ENCODE measurements at regions not wholly inside any gene's neighbourhood (a gene's known extent, or its start where the extent isn't known, plus 50 kb on each side); places are given as distances from the start of the nearest gene placed in this dataset.

DNA sequence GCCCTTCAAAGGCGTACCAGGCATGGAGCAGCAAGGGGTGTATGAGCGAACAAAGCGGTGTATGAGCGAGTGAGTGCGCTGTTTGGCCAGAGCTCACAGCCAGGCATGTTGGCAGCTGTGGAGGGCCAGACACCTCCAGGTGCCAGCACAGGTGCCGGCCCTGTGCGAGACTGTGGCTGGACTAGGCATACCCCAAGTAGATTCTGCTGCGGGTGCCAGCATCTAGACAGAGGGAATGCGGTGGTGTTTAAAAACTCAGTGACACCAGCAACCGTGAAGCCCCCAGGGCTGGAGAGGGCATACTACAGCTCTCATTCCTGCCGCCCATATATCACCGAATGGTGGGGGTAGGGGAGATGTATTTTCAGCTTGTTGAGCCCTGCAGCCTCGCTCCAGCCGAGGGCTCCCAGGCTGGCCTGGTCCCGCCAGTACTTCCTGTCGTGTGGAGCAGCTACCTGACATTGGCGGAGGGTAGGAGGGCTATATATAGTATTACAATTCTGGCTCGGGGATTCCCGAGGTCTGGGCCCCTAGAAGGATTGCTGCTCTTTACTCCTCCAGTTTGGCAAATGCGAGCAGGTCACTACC is 1829.6 kb upstream of the NUDT12 start:
- TF ChIP-seq, protein P1, sequence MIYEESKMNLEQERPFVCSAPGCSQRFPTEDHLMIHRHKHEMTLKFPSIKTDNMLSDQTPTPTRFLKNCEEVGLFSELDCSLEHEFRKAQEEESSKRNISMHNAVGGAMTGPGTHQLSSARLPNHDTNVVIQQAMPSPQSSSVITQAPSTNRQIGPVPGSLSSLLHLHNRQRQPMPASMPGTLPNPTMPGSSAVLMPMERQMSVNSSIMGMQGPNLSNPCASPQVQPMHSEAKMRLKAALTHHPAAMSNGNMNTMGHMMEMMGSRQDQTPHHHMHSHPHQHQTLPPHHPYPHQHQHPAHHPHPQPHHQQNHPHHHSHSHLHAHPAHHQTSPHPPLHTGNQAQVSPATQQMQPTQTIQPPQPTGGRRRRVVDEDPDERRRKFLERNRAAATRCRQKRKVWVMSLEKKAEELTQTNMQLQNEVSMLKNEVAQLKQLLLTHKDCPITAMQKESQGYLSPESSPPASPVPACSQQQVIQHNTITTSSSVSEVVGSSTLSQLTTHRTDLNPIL (CRISPR knock-in tag; IDR thresholded peaks at IDR 0.05; ENCODE audit: low read depth), result no peak
- no peak for TF ChIP-seq ZFP3 (CRISPR knock-in tag; IDR thresholded peaks at IDR 0.05)
- TF ChIP-seq PATZ1 (CRISPR knock-in tag; IDR thresholded peaks at IDR 0.05; ENCODE audit: borderline replicate concordance), result no peak
- no peak for TF ChIP-seq TSHZ2 (CRISPR knock-in tag; IDR thresholded peaks at IDR 0.05)
- TF ChIP-seq TOX (CRISPR knock-in tag; IDR thresholded peaks at IDR 0.05; ENCODE audit: borderline replicate concordance), result no peak
- no peak for TF ChIP-seq ARNTL (CRISPR knock-in tag; IDR thresholded peaks at IDR 0.05; ENCODE audit: borderline replicate concordance, low read depth)
- TF ChIP-seq ZNF8 (CRISPR knock-in tag; IDR thresholded peaks at IDR 0.05), result no peak
- TF ChIP-seq BACH2 (CRISPR knock-in tag; IDR thresholded peaks at IDR 0.05; ENCODE audit: borderline replicate concordance), result no peak
